ENCODE measurements at regions not wholly inside any gene's neighbourhood (a gene's known extent, or its start where the extent isn't known, plus 50 kb on each side); places are given as distances from the start of the nearest gene placed in this dataset.
A peak's percentile ranks its signal among the peaks of the same experiment; 100 is the strongest.

DNA sequence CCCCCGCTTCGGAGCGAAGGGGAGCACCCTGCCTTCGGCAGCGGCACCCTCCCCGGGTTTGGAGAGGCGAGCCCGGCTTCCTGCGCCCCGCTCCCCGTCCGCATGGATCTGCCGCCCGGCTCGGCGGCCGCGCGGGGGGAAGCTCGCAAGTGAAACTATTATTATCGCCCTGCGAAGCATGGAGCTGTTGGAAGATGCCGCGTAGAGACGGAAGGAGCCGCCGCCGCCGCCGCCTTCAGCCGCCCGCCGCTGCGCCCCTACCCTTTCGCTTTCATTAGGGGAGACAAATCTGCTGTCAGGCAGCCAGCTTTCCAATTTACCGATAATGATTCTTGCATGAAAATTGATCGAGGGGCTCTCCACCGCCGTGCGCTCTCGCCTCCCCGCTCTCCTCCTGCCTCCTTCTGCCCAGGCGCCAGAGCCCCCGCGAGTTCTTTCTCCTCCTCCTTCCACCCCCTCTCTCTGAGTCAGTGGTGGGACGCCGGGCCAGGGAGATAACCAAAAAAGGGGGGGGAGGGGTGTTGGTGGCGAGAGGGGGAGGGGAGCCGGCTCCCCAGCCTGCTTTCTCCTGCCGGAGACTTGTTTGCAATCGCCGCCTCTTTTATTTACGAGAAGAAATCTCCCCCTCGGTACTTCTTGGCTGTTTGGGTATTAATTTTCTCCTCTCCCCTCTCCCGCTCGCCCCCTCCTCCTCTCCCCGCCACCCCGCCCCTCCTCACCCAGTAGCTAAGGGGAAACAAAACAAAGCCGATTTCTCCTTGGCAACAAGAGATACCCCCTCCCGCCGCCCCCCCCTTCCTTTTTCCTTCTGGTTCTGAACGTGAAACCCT, 58.0 kb upstream of the GSE1 start (continued):
- TF ChIP-seq RCOR1 (IDR thresholded peaks at IDR 0.05; ENCODE audit: insufficient replicate concordance, low read length), result no peak
- TF ChIP-seq BHLHE40 (IDR thresholded peaks at IDR 0.05; ENCODE audit: low read depth, low read length), result no peak
- TF ChIP-seq CEBPB (IDR thresholded peaks at IDR 0.05; ENCODE audit: low read depth, low read length), result no peak

DNA sequence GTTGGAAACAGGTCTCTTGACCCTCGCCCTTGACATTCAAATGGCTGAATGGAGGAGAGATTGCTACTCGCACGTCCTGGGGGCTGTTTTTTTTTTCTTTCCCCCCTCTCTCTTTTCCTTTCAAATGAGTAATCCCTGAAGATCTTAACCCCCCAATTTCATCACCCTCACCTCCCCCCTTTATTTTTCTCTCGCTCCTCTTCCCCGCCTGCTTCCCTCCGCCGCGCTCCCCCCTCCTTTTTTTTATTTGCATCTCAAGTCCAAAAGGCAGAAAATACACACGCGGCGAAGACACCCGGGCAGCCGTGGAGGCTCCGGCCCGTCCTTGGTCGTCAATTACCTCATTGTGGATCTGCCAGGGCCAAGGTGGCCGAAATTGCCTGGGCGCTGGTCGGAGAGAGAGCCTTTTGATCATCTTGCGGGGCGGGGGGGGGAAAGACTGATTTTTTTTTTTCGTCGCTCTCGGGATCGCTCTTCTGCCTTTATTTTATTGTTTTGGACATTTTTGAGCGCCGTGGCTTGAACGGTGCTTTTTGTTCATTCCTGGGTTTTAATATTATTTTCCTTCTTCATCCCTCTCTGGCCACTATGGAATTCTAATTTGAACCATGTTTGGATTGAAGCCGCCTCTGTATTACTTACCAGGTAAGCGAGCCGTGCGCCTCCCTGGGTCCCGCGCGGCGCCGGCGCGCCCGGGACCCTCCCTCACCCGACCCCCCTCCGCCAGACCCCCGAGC, 57.2 kb upstream of the GSE1 start:
- peak overlapping the region; percentile 62; the same call in 1 of the 3 replicates for H2BK15ac ChIP-seq (ENCODE audit: low read depth, low read length)
- H4K5ac ChIP-seq (ENCODE audit: low read depth, low read length), result peak overlapping the region; percentile 15
- peak overlapping the region; percentile 84 for H3K9ac ChIP-seq (ENCODE audit: low read depth, low read length)
- H2BK5ac ChIP-seq (ENCODE audit: low read depth, low read length, poor library complexity, severe bottlenecking), result peak overlapping the region; percentile 5
- ATAC-seq (ENCODE audit: low read depth) (no peak), DNase-seq (no peak)
- no peaks in the 10 kb centered on the region for H3K27me3 ChIP-seq (ENCODE audit: control insufficient read depth, insufficient read depth, low read length)
- intact Hi-C loops (cut with micrococcal nuclease) (loop anchor here (1.0 to 10.0 kb wide), 3 partner anchors 54 to 161 kb away; no protein-coding TSS in a partner anchor), in situ Hi-C loops (cut with MboI; ENCODE audit: low sequenced_read_pairs) (no loop called here), dilution Hi-C loops (cut with HindIII; ENCODE audit: low sequenced_read_pairs, unreplicated experiment) (no loop called here)
- H3K4me2 ChIP-seq (ENCODE audit: low read depth, low read length), result peak overlapping the region; percentile 75
- peak overlapping the region; percentile 56 to 68; a peak in 1 of 4 replicates for H4K8ac ChIP-seq (ENCODE audit: low read depth in 2 of 2, low read length in 2 of 2)
- H4K91ac ChIP-seq (ENCODE audit: insufficient read depth, low read depth, low read length), result peak overlapping the region; percentile 65
- peak overlapping the region; percentile 93 for H3K4me3 ChIP-seq (ENCODE audit: insufficient read depth, low read depth, low read length)
- peak overlapping the region; percentile 33; the same call in 1 of the 2 replicates for H3K18ac ChIP-seq (ENCODE audit: low read depth, low read length)
- no TSS peak for BruUV-seq (replicated peaks)
- 0% methylated on average over 4 of the region's 43 CpGs; no CpG with 5 or more reads in 1 of the 2 experiments for WGBS, 2 experiments (ENCODE audit: extremely low coverage in 2 of 2, insufficient read length in 1 of 2)
- peaks cover 0 to 66% of the 10 kb centered on the region in 2 experiments; a peak in 3 of 4 replicates for H3K79me1 ChIP-seq (ENCODE audit: low read depth in 1 of 2, low read length in 2 of 2)
- peaks cover 47% of the 10 kb centered on the region for H4K20me1 ChIP-seq (ENCODE audit: insufficient read depth, low read length)
- peak overlapping the region; percentile 80 for H2AFZ ChIP-seq (replicated peaks; ENCODE audit: low read length, poor library complexity)
- ChIA-PET CTCF (no interaction called here), POLR2A (ENCODE audit: unreplicated experiment) (no interaction called here)
- peak overlapping the region; percentile 78 for H3K27ac ChIP-seq (ENCODE audit: insufficient read depth, low read length)
- H2BK120ac ChIP-seq (ENCODE audit: low read depth, low read length), result peak overlapping the region; percentile 80
- peak overlapping the region; percentile 76 for H3K4ac ChIP-seq (ENCODE audit: low read depth, low read length)
- H3K56ac ChIP-seq (ENCODE audit: extremely low read depth, insufficient read depth, low read length), result peak overlapping the region; percentile 54
- peak overlapping the region; percentile 80 for H2AK5ac ChIP-seq (ENCODE audit: low read depth, low read length)
- peak overlapping the region; percentile 86 for H3K14ac ChIP-seq (replicated peaks; ENCODE audit: low read depth, low read length)
- H3K4me1 ChIP-seq (ENCODE audit: control insufficient read depth, insufficient read depth, low read length), result peaks cover 10% of the 10 kb centered on the region
- H3K23ac ChIP-seq (ENCODE audit: low read depth, low read length), result peak overlapping the region; percentile 89
- no peaks in the 10 kb centered on the region for H3K36me3 ChIP-seq (ENCODE audit: control insufficient read depth, insufficient read depth, low read length)
- H3K9me1 ChIP-seq (ENCODE audit: insufficient read depth, low read length), result no peaks in the 10 kb centered on the region
- H2AK9ac ChIP-seq (replicated peaks; ENCODE audit: low read depth, low read length, poor library complexity), result peak overlapping the region; percentile 92
- no peaks in the 10 kb centered on the region for H3K9me3 ChIP-seq (ENCODE audit: control insufficient read depth, insufficient read depth, low read length)
- no peak overlapping the region for H2BK20ac ChIP-seq (ENCODE audit: low read depth, low read length)
- TF ChIP-seq NFE2L2 (IDR thresholded peaks at IDR 0.05; ENCODE audit: low read depth, low read length) (no peak), MAZ (IDR thresholded peaks at IDR 0.05; ENCODE audit: borderline replicate concordance, low read depth, low read length) (no peak), POLR2A (IDR thresholded peaks at IDR 0.05; ENCODE audit: low read depth, low read length) (no peak), MAFK (IDR thresholded peaks at IDR 0.05; ENCODE audit: low read depth, low read length) (no peak), MXI1 (IDR thresholded peaks at IDR 0.05; ENCODE audit: borderline replicate concordance, low read depth, low read length) (no peak), RFX5 (IDR thresholded peaks at IDR 0.05; ENCODE audit: low read depth, low read length) (no peak), FOS (IDR thresholded peaks at IDR 0.05; ENCODE audit: low read depth, low read length) (no peak), RCOR1 (IDR thresholded peaks at IDR 0.05; ENCODE audit: insufficient replicate concordance, low read length) (no peak), CEBPB (IDR thresholded peaks at IDR 0.05; ENCODE audit: low read depth, low read length) (no peak), BHLHE40 (IDR thresholded peaks at IDR 0.05; ENCODE audit: low read depth, low read length) (no peak)
- TF ChIP-seq, protein P1, sequence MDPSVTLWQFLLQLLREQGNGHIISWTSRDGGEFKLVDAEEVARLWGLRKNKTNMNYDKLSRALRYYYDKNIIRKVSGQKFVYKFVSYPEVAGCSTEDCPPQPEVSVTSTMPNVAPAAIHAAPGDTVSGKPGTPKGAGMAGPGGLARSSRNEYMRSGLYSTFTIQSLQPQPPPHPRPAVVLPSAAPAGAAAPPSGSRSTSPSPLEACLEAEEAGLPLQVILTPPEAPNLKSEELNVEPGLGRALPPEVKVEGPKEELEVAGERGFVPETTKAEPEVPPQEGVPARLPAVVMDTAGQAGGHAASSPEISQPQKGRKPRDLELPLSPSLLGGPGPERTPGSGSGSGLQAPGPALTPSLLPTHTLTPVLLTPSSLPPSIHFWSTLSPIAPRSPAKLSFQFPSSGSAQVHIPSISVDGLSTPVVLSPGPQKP (IDR thresholded peaks at IDR 0.05; ENCODE audit: borderline replicate concordance, low read depth, low read length), result no peak
- TF ChIP-seq, protein P2, sequence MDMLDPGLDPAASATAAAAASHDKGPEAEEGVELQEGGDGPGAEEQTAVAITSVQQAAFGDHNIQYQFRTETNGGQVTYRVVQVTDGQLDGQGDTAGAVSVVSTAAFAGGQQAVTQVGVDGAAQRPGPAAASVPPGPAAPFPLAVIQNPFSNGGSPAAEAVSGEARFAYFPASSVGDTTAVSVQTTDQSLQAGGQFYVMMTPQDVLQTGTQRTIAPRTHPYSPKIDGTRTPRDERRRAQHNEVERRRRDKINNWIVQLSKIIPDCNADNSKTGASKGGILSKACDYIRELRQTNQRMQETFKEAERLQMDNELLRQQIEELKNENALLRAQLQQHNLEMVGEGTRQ (IDR thresholded peaks at IDR 0.05; ENCODE audit: low read depth, low read length), result no peak

All from IMR-90 (cell line).